ENCODE measurements at regions not wholly inside any gene's neighbourhood (a gene's known extent, or its start where the extent isn't known, plus 50 kb on each side); places are given as distances from the start of the nearest gene placed in this dataset.

DNA sequence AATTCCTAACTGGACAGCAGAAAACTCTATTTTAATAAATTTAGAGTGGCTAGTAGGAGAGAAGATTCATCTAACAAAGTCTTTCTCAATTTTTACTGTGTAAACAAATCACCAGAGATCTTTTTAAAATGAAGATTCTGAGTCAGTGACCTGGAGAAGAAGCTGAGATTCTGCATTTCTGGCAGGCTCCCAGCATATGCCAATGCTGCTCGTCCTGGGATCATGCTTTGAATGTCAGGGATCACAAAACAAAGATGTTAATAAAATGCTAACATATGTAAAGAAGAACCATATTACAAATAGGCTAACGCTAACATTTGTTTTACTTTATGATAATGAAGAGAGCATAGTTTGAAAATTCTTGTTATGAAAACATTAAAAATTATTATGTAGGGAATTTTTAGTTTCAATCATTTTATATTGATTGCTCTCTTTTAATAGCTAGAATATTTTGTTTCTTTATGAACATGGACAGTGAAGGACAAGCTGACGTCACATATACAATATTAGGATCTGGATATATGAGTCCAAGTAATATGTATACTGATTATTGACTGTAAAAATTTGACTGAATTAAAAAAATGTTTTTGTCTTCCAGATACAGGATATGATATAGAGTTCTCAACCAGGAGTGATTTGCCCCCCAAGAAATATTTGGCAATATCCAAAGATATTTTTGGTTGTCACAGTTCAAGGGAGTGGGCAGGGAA is 160.8 kb upstream of the GPR149 start:
- H3K27me3 Mint-ChIP-seq, result no peaks in the 10 kb centered on the region
- intact Hi-C loops (cut with micrococcal nuclease), result no loop called here
- H3K4me3 Mint-ChIP-seq, result no peak overlapping the region
- H3K36me3 Mint-ChIP-seq (ENCODE audit: low read depth), result no peaks in the 10 kb centered on the region
- no peaks in the 10 kb centered on the region for H3K9me3 Mint-ChIP-seq
- H3K4me1 Mint-ChIP-seq (ENCODE audit: low read depth), result peaks cover 3% of the 10 kb centered on the region
- H3K27ac Mint-ChIP-seq, result no peak overlapping the region

- intact Hi-C loops (cut with micrococcal nuclease), result no loop called here
- Mint-ChIP-seq H3K9me3 (no peaks in the 10 kb centered on the region), H3K4me3 (no peak overlapping the region), H3K4me1 (ENCODE audit: low read depth) (peaks cover 12% of the 10 kb centered on the region), H3K27ac (no peak overlapping the region), H3K27me3 (no peaks in the 10 kb centered on the region), H3K36me3 (ENCODE audit: low read depth) (no peaks in the 10 kb centered on the region)
Observed at GRCh38 chr3:154588831-154589230, 158.8 kb upstream of the GPR149 start.

- no peak overlapping the region for H3K4me3 Mint-ChIP-seq
- H3K9me3 Mint-ChIP-seq, result no peaks in the 10 kb centered on the region
- H3K4me1 Mint-ChIP-seq (ENCODE audit: low read depth), result peaks cover 12% of the 10 kb centered on the region
- no peaks in the 10 kb centered on the region for H3K27me3 Mint-ChIP-seq
- H3K27ac Mint-ChIP-seq, result no peak overlapping the region
- H3K36me3 Mint-ChIP-seq (ENCODE audit: low read depth), result no peaks in the 10 kb centered on the region
- intact Hi-C loops (cut with micrococcal nuclease), result no loop called here
Observed at GRCh38 chr3:154584974-154585373, 155.0 kb upstream of the GPR149 start.

DNA sequence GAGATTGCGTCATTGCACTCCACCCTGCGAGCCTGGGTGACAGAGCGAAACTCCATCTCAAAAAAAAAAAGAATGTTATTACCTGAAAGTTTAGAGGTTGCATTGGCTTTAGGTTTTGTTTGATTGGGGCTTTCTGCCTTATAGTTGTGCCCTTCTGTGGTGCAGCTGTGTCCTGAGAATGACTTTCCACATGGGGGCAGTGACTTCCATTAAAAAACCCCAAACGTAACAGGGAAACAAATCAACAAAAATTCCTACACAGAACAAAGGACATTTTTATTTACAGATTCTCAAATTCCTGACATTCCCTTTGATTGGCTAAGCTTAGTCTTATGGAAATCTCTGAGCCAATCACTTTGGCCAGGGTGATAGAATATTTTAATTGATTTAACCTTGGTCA is 154.1 kb upstream of the GPR149 start:
- Mint-ChIP-seq H3K4me1 (ENCODE audit: low read depth) (peaks cover 12% of the 10 kb centered on the region), H3K27me3 (no peaks in the 10 kb centered on the region), H3K36me3 (ENCODE audit: low read depth) (no peaks in the 10 kb centered on the region), H3K9me3 (peaks cover 5% of the 10 kb centered on the region), H3K27ac (no peak overlapping the region), H3K4me3 (no peak overlapping the region)
- intact Hi-C loops (cut with micrococcal nuclease), result no loop called here

DNA sequence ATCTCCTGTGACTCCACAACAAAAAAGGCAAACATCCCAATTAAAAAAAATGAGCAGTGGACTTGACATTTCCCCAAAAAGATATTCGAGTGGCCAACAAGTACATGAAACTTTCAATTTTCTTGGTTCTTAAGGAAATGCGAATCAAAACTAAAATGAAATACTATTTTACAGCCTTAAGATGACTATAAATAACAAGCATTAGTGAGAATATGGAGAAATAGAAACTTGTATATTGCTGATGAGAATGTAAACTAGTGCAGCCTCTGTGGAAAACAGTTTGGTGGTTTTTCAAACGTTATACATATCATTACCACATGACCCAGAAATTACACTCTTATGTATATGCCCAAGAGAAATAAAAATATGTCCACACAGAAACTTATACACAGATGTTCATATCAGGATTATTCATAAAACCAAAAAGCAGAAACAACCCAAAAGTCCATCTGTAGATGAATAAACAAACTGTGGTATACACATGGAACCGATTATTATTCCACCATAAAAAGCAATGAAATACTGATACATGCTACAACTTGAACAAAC is 153.2 kb upstream of the GPR149 start:
- Mint-ChIP-seq H3K4me3 (no peak overlapping the region), H3K4me1 (ENCODE audit: low read depth) (peaks cover 12% of the 10 kb centered on the region), H3K9me3 (peaks cover 14% of the 10 kb centered on the region), H3K27ac (no peak overlapping the region), H3K36me3 (ENCODE audit: low read depth) (no peaks in the 10 kb centered on the region), H3K27me3 (no peaks in the 10 kb centered on the region)
- intact Hi-C loops (cut with micrococcal nuclease), result no loop called here

DNA sequence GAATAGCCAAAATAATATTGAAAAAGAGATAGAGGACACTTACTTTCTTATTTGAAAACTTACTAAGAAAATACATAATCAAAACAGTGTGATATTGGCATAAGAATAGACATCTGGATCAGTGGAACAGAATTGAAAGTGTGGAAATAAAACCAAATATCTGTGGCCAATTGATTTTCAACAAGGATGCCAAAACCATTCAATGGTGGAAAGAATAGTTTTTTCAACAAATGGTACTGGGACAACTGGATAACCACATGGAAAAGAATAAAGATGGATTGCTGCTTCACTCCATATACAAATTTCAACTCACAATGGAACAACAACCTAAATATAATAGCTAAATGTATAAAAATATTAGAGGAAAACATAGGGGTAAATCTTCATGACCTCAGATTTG is 152.5 kb upstream of the GPR149 start:
- Mint-ChIP-seq H3K4me1 (ENCODE audit: low read depth) (peaks cover 12% of the 10 kb centered on the region), H3K27me3 (no peaks in the 10 kb centered on the region), H3K36me3 (ENCODE audit: low read depth) (no peaks in the 10 kb centered on the region), H3K4me3 (no peak overlapping the region), H3K27ac (no peak overlapping the region), H3K9me3 (peaks cover 20% of the 10 kb centered on the region)
- intact Hi-C loops (cut with micrococcal nuclease), result no loop called here

DNA sequence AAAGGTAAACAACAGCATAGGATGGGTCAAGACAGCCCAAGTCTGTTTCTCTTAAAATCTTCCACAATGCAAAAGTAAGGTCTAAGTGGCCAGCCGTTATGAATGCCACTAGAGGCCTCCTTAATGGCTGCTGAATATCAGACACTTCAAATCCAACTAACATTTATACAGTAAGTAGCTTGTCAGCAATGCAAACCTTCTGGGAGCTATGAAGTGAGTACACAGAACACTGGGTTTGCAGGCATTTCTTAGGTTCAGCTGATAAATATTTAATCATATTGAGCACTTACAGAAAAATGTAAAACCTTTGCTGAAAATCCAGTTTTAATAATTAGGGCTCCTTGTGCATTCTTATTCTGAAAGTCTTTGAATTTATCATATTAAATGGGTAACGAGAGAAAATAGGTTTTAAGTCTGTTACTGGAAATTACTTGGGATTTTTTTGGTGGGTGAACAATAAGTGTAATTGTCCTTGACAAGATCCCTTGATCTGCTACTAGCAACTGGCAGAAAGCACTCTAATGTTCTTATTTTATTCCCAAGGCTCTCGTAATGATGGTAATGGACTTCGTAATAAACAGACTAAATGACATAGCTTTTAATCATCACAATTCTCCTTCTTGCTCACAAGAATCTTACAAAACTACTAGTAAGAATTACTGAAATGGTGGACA is 141.7 kb upstream of the GPR149 start:
- Mint-ChIP-seq H3K36me3 (ENCODE audit: low read depth) (no peaks in the 10 kb centered on the region), H3K9me3 (peaks cover 45% of the 10 kb centered on the region), H3K4me3 (no peak overlapping the region), H3K27me3 (no peaks in the 10 kb centered on the region), H3K4me1 (ENCODE audit: low read depth) (no peaks in the 10 kb centered on the region), H3K27ac (no peak overlapping the region)
- intact Hi-C loops (cut with micrococcal nuclease), result no loop called here

- H3K36me3 Mint-ChIP-seq (ENCODE audit: low read depth), result no peaks in the 10 kb centered on the region
- H3K9me3 Mint-ChIP-seq, result peaks cover 9% of the 10 kb centered on the region
Observed at GRCh38 chr3:154568064-154568463, 138.1 kb upstream of the GPR149 start.

GRCh38 chr3:154559623-154560022 is 129.6 kb upstream of the GPR149 start:
- no peak overlapping the region for H3K4me3 Mint-ChIP-seq
- intact Hi-C loops (cut with micrococcal nuclease), result no loop called here
- no peaks in the 10 kb centered on the region for H3K4me1 Mint-ChIP-seq (ENCODE audit: low read depth)
- H3K27ac Mint-ChIP-seq, result no peak overlapping the region
- H3K27me3 Mint-ChIP-seq, result no peaks in the 10 kb centered on the region
- no peaks in the 10 kb centered on the region for H3K36me3 Mint-ChIP-seq (ENCODE audit: low read depth)
- no peaks in the 10 kb centered on the region for H3K9me3 Mint-ChIP-seq

More at GRCh38 chr3:154568064-154568463, 138.1 kb upstream of the GPR149 start:
- Mint-ChIP-seq H3K4me3 (no peak overlapping the region), H3K27ac (no peak overlapping the region), H3K4me1 (ENCODE audit: low read depth) (no peaks in the 10 kb centered on the region), H3K27me3 (no peaks in the 10 kb centered on the region)
- intact Hi-C loops (cut with micrococcal nuclease), result no loop called here

GRCh38 chr3:154552338-154552737 is 122.3 kb upstream of the GPR149 start:
- no peak overlapping the region for H3K27ac Mint-ChIP-seq
- intact Hi-C loops (cut with micrococcal nuclease), result no loop called here
- no peaks in the 10 kb centered on the region for H3K9me3 Mint-ChIP-seq
- H3K4me3 Mint-ChIP-seq, result no peak overlapping the region
- H3K27me3 Mint-ChIP-seq, result no peaks in the 10 kb centered on the region
- H3K4me1 Mint-ChIP-seq (ENCODE audit: low read depth), result no peaks in the 10 kb centered on the region
- H3K36me3 Mint-ChIP-seq (ENCODE audit: low read depth), result no peaks in the 10 kb centered on the region

DNA sequence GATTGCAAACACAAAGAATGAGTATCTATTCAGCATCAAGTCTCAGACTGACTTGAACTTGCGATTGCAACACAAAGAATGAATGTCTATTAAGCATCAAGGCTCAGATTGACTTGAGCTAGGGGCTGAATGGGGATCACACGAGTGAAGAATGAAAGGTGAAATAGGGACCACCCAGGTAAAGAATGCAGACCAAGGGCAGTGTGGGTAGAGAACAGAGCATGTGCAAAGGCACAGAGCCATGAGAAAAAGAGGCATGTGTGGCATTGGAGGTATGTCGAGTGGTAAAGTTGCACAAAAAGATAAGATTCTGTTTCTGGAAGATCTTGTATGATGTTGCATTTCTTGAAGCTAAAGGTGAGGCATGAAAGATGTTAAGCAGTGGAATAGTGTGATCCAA is 119.4 kb upstream of the GPR149 start:
- no peak overlapping the region for H3K27ac Mint-ChIP-seq

GRCh38 chr3:154548341-154548740 is 118.4 kb upstream of the GPR149 start:
- Mint-ChIP-seq H3K4me1 (ENCODE audit: low read depth) (no peaks in the 10 kb centered on the region), H3K27ac (no peak overlapping the region), H3K4me3 (no peak overlapping the region), H3K9me3 (no peaks in the 10 kb centered on the region), H3K27me3 (no peaks in the 10 kb centered on the region), H3K36me3 (ENCODE audit: low read depth) (no peaks in the 10 kb centered on the region)
- intact Hi-C loops (cut with micrococcal nuclease), result no loop called here

More for the DNA sequence above, 119.4 kb upstream of the GPR149 start:
- no peaks in the 10 kb centered on the region for H3K4me1 Mint-ChIP-seq (ENCODE audit: low read depth)
- no peaks in the 10 kb centered on the region for H3K27me3 Mint-ChIP-seq
- intact Hi-C loops (cut with micrococcal nuclease), result no loop called here
- no peaks in the 10 kb centered on the region for H3K36me3 Mint-ChIP-seq (ENCODE audit: low read depth)
- H3K4me3 Mint-ChIP-seq, result no peak overlapping the region
- H3K9me3 Mint-ChIP-seq, result no peaks in the 10 kb centered on the region

DNA sequence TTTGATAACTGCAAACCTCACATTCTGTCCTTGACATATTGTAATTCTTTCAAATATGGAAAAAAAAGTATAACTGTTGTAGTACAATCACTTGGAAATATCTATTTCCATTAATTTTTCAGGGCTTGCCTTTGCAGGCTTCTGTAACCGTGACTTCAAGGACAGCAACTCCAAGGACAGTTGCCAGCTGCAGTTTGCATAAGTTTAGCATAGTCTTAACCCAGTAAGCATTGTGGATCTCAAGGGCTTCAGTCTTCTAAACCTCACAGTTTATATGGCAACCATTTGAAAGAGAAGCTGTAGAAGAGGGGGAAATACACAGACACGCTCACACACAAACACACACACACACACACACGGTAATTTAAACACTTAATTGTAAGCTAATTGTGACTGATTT is 112.8 kb upstream of the GPR149 start:
- no peaks in the 10 kb centered on the region for H3K27me3 Mint-ChIP-seq
- H3K9me3 Mint-ChIP-seq, result no peaks in the 10 kb centered on the region
- no peaks in the 10 kb centered on the region for H3K36me3 Mint-ChIP-seq (ENCODE audit: low read depth)
- no peak overlapping the region for H3K4me3 Mint-ChIP-seq
- peaks cover 10% of the 10 kb centered on the region for H3K4me1 Mint-ChIP-seq (ENCODE audit: low read depth)
- intact Hi-C loops (cut with micrococcal nuclease), result loop anchor here (1.0 kb wide), 1 partner anchor 7 kb away; no protein-coding TSS in a partner anchor
- H3K27ac Mint-ChIP-seq, result no peak overlapping the region

GRCh38 chr3:154540950-154541604 is 111.1 kb upstream of the GPR149 start:
- no peaks in the 10 kb centered on the region for H3K27me3 Mint-ChIP-seq
- H3K9me3 Mint-ChIP-seq, result peaks cover 4% of the 10 kb centered on the region

More at GRCh38 chr3:154540950-154541604, 111.1 kb upstream of the GPR149 start:
- Mint-ChIP-seq H3K4me3 (no peak overlapping the region), H3K36me3 (ENCODE audit: low read depth) (no peaks in the 10 kb centered on the region), H3K4me1 (ENCODE audit: low read depth) (peaks cover 25% of the 10 kb centered on the region), H3K27ac (no peak overlapping the region)
- intact Hi-C loops (cut with micrococcal nuclease), result no loop called here

Data from dendritic cell treated with granulocyte-macrophage colony-stimulating factor and Interleukin-4, amounts not matched to agents 40 ng/mL and 50 ng/mL, for 4 days (primary cell).